HCT116 (cell line): ENCODE measurements at regions not wholly inside any gene's neighbourhood (a gene's known extent, or its start where the extent isn't known, plus 50 kb on each side); places are given as distances from the start of the nearest gene placed in this dataset.

Experiments
- ATAC-seq: fragments of 200-7000 bp; cut with Tn5 transposase; 2 replicates; pipeline ENCODE4 v1.9.1; 2020; ENCODE audit warnings: mild to moderate bottlenecking, moderate library complexity
- BruUV-seq: library from RNA; stranded (reverse); fragments of 400-500 nt; replicated peaks from 2 replicates; lab custom pipeline; 2021; lab: Mats Ljungman, UMichigan
- CTCF ChIA-PET: fragments of 300-600 bp; sonication (Branson Sonifier 250); formaldehyde crosslinking; loops from one replicate; lab custom pipeline; 2021; ENCODE audit warnings: antibody characterized with exemption; lab: Charles Lee
- POLR2A ChIA-PET: fragments of 300-600, 350-600 bp; sonication (Branson Sonifier 250); formaldehyde crosslinking; loops from one replicate; lab custom pipeline; 2021; ENCODE audit warnings: antibody characterized with exemption; lab: Charles Lee
- RAD21 ChIA-PET, 2 experiments: fragments of 300-600 bp; sonication (Branson Sonifier 250); formaldehyde crosslinking; loops; one replicate each; lab custom pipeline; 2023; ENCODE audit warnings: low total read pairs in 2 of 2; ENCODE audit not compliant: uncharacterized antibody in 2 of 2, unreplicated experiment in 2 of 2, low non-redundant PET in 1 of 2; lab: Charles Lee
- DNase-seq: peaks from one replicate; pipeline ENCODE4 v3.0.0-alpha.2; 2010; ENCODE audit warnings: low read depth, low spot score
- H2AFZ ChIP-seq: fragments of 200-600 bp; shearing (Covaris generic), sonication (generic); 2 replicates; pipeline ENCODE4 v1.6.1; 2017; ENCODE audit warnings: low read depth, mixed run types, mixed read lengths, antibody characterized with exemption, low read length; ENCODE audit not compliant: poor library complexity, severe bottlenecking
- H3K27ac ChIP-seq: 2 replicates; pipeline ENCODE4 v1.5.1; 2012; ENCODE audit warnings: low read depth, low read length
- H3K27me3 ChIP-seq: fragments of 200-600 bp; sonication (generic); 2 replicates; pipeline ENCODE4 v1.6.1; 2016; ENCODE audit warnings: mixed run types, low read length, mixed read lengths; ENCODE audit not compliant: insufficient read depth
- H3K36me3 ChIP-seq, 2 experiments: fragments of 200-500 bp in 1 of 2; fragments of 200-600 bp in 1 of 2; sonication (Bioruptor generic) in 1 of 2; sonication (generic) in 1 of 2; 2 replicates each; pipeline versions ENCODE4 v1.5.1 to v1.6.1; 2014 to 2016; ENCODE audit warnings: low read length in 2 of 2, inconsistent platforms in 1 of 2, mixed read lengths in 1 of 2, mixed run types in 1 of 2; ENCODE audit not compliant: insufficient read depth in 2 of 2, control insufficient read depth in 1 of 2
- H3K4me1 ChIP-seq, 2 experiments: fragments of 200-600 bp in 1 of 2; sonication (generic) in 1 of 2; 2 replicates each; pipeline versions ENCODE4 v1.5.1 to v1.6.1; 2012 to 2017; ENCODE audit warnings: low read length in 2 of 2, inconsistent platforms in 1 of 2, mild to moderate bottlenecking in 1 of 2, mixed read lengths in 1 of 2, mixed run types in 1 of 2, moderate library complexity in 1 of 2; ENCODE audit not compliant: insufficient read depth in 2 of 2, control insufficient read depth in 1 of 2
- H3K4me2 ChIP-seq: fragments of 200-600 bp; sonication (generic); 2 replicates; pipeline ENCODE4 v1.6.1; 2017; ENCODE audit warnings: mixed run types, low read length, mixed read lengths
- H3K4me3 ChIP-seq, 2 experiments: fragments of 200-600 bp in 1 of 2; sonication (generic) in 1 of 2; replicated peaks in 1 of 2; 2 replicates each; pipeline ENCODE4 v1.5.1; 2011 to 2016; ENCODE audit warnings: low read length in 2 of 2, control low read depth in 1 of 2, low read depth in 1 of 2, mild to moderate bottlenecking in 1 of 2, mixed read lengths in 1 of 2, mixed run types in 1 of 2
- H3K79me2 ChIP-seq: fragments of 200-600 bp; sonication (generic); 2 replicates; pipeline ENCODE4 v1.6.1; 2017; ENCODE audit warnings: mild to moderate bottlenecking, mixed run types, low read length, moderate library complexity, mixed read lengths; ENCODE audit not compliant: insufficient read depth
- H3K9ac ChIP-seq: fragments of 200-600 bp; sonication (generic); 2 replicates; pipeline ENCODE4 v1.6.1; 2016; ENCODE audit warnings: low read length, mixed read lengths
- H3K9me2 ChIP-seq: fragments of 200-600 bp; sonication (generic), shearing (Covaris generic); 2 replicates; pipeline ENCODE4 v1.6.1; 2017; ENCODE audit warnings: mixed run types, mild to moderate bottlenecking, moderate library complexity; ENCODE audit not compliant: insufficient read depth
- H3K9me3 ChIP-seq, 2 experiments: fragments of 200-500 bp in 1 of 2; fragments of 200-600 bp in 1 of 2; sonication (Bioruptor generic) in 1 of 2; sonication (generic) in 1 of 2; 2 replicates each; pipeline ENCODE4 v1.6.1; 2014 to 2017; ENCODE audit warnings: low read length in 2 of 2, mixed read lengths in 2 of 2, inconsistent platforms in 1 of 2, low read depth in 1 of 2, mild to moderate bottlenecking in 1 of 2, mixed run types in 1 of 2, moderate library complexity in 1 of 2; ENCODE audit not compliant: control insufficient read depth in 1 of 2, insufficient read depth in 1 of 2
- H4K20me1 ChIP-seq: fragments of 200-600 bp; sonication (generic), shearing (Covaris generic); 2 replicates; pipeline ENCODE4 v1.6.1; 2017; ENCODE audit warnings: mixed run types, mild to moderate bottlenecking, moderate library complexity; ENCODE audit not compliant: insufficient read depth
- CEBPB ChIP-seq: IDR thresholded peaks from 2 replicates; pipeline ENCODE4 v1.6.1; 2012; ENCODE audit warnings: low read depth
- EGR1 ChIP-seq: IDR thresholded peaks from 2 replicates; pipeline ENCODE4 v1.6.1; 2012; ENCODE audit warnings: low read depth
- ELF1 ChIP-seq: IDR thresholded peaks from 2 replicates; pipeline ENCODE4 v1.6.1; 2012; ENCODE audit warnings: low read depth, borderline replicate concordance
- FOSL1 ChIP-seq: IDR thresholded peaks from 2 replicates; pipeline ENCODE4 v1.6.1; 2012; ENCODE audit warnings: low read depth
- JUND ChIP-seq: IDR thresholded peaks from 2 replicates; pipeline ENCODE4 v1.6.1; 2012
- POLR2A ChIP-seq: IDR thresholded peaks from 2 replicates; pipeline ENCODE4 v1.7.0; 2011; ENCODE audit warnings: borderline replicate concordance; ENCODE audit not compliant: insufficient read depth, insufficient read length; ENCODE audit errors: extremely low read depth
- POLR2AphosphoS5 ChIP-seq: IDR thresholded peaks from 2 replicates; pipeline ENCODE4 v1.6.1; 2011; ENCODE audit warnings: mild to moderate bottlenecking, low read depth, low read length, moderate library complexity
- RAD21 ChIP-seq: IDR thresholded peaks from 2 replicates; pipeline ENCODE4 v1.6.1; 2012; ENCODE audit warnings: low read depth, mild to moderate bottlenecking
- SP1 ChIP-seq: IDR thresholded peaks from 2 replicates; pipeline ENCODE4 v1.6.1; 2012; ENCODE audit warnings: low read depth
- ZNF274 ChIP-seq: fragments of 200-500 bp; sonication (Bioruptor generic); IDR thresholded peaks from 2 replicates; pipeline ENCODE4 v1.6.1; 2014; ENCODE audit warnings: mild to moderate bottlenecking, low read depth, low read length, inconsistent platforms
- intact Hi-C: fragments of 100-400 bp; cut with micrococcal nuclease; formaldehyde crosslinking; loops from 2 replicates; pipeline ENCODE4 v1.10.0; 2022
- TF ChIP-seq, protein P1 (sequence below), 3 experiments: fragments of 200-600 bp in 1 of 3; sonication (generic) in 1 of 3; IDR thresholded peaks in 2 of 3; conservative IDR thresholded peaks in 1 of 3; 2 replicates each; pipeline ENCODE4 v1.5.1; 2012 to 2017; ENCODE audit warnings: low read depth in 2 of 3, low read length in 2 of 3, antibody characterized with exemption in 1 of 3, borderline replicate concordance in 1 of 3, control low read depth in 1 of 3, mild to moderate bottlenecking in 1 of 3, mixed read lengths in 1 of 3, mixed run types in 1 of 3, moderate library complexity in 1 of 3; ENCODE audit not compliant: insufficient read depth in 1 of 3
- TF ChIP-seq, protein P2 (sequence below): IDR thresholded peaks from 2 replicates; pipeline ENCODE4 v1.6.1; 2012
- TF ChIP-seq, protein P3 (sequence below): IDR thresholded peaks from 2 replicates; pipeline ENCODE4 v1.6.1; 2012; ENCODE audit warnings: low read depth

DNA sequence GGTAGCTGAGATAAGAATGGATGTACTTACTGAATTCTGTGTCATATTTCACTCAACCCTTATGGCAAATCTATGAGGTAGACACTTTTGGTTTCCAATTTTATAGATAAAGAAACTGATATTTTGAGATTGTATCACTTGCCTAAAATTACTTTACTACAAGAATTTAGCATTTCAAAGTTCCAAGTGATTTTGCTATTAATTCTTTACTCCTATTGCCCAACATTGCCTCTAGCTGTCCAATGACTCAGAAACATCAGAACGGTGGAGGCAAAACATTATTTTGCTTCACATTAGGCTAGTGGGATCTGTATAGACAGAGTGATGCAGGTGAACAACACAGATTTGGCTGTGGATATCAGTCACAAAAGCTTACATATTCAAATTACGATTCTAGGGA, 747.2 kb upstream of the NEGR1 start:
- Histone ChIP-seq H3K4me3 (no peak overlapping the region), H3K9me2 (no peaks in the 10 kb centered on the region), H3K9ac (no peak overlapping the region), H3K79me2 (no peaks in the 10 kb centered on the region), H4K20me1 (no peaks in the 10 kb centered on the region; the same call in 1 of the 2 replicates), H3K27me3 (no peaks in the 10 kb centered on the region), H3K4me1 (no peaks in the 10 kb centered on the region), H3K27ac (no peak overlapping the region), H3K9me3 (peaks cover 15 to 24% of the 10 kb centered on the region in 2 experiments; a peak in 2 of 4 replicates), H3K4me2 (no peak overlapping the region), H3K36me3 (no peaks in the 10 kb centered on the region), H2AFZ (no peak overlapping the region)
- TF ChIP-seq SP1 = no peak
- TF ChIP-seq CEBPB = no peak
- no peak for TF ChIP-seq POLR2AphosphoS5
- TF ChIP-seq EGR1 = no peak
- TF ChIP-seq ZNF274 = no peak
- TF ChIP-seq RAD21 = no peak
- TF ChIP-seq FOSL1 = no peak
- no peak for TF ChIP-seq JUND
- no peak for TF ChIP-seq ELF1
- TF ChIP-seq, protein P1, sequence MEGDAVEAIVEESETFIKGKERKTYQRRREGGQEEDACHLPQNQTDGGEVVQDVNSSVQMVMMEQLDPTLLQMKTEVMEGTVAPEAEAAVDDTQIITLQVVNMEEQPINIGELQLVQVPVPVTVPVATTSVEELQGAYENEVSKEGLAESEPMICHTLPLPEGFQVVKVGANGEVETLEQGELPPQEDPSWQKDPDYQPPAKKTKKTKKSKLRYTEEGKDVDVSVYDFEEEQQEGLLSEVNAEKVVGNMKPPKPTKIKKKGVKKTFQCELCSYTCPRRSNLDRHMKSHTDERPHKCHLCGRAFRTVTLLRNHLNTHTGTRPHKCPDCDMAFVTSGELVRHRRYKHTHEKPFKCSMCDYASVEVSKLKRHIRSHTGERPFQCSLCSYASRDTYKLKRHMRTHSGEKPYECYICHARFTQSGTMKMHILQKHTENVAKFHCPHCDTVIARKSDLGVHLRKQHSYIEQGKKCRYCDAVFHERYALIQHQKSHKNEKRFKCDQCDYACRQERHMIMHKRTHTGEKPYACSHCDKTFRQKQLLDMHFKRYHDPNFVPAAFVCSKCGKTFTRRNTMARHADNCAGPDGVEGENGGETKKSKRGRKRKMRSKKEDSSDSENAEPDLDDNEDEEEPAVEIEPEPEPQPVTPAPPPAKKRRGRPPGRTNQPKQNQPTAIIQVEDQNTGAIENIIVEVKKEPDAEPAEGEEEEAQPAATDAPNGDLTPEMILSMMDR (IDR thresholded peaks at IDR 0.05 in 2 of 3, conservative IDR thresholded peaks at IDR 0.05 in 1 of 3; ENCODE audit: borderline replicate concordance in 1 of 3, insufficient read depth in 1 of 3, low read depth in 2 of 3, low read length in 2 of 3) = no peak
- no peak for TF ChIP-seq POLR2A
- TF ChIP-seq, protein P2, sequence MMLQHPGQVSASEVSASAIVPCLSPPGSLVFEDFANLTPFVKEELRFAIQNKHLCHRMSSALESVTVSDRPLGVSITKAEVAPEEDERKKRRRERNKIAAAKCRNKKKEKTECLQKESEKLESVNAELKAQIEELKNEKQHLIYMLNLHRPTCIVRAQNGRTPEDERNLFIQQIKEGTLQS = no peak
- TF ChIP-seq, protein P3, sequence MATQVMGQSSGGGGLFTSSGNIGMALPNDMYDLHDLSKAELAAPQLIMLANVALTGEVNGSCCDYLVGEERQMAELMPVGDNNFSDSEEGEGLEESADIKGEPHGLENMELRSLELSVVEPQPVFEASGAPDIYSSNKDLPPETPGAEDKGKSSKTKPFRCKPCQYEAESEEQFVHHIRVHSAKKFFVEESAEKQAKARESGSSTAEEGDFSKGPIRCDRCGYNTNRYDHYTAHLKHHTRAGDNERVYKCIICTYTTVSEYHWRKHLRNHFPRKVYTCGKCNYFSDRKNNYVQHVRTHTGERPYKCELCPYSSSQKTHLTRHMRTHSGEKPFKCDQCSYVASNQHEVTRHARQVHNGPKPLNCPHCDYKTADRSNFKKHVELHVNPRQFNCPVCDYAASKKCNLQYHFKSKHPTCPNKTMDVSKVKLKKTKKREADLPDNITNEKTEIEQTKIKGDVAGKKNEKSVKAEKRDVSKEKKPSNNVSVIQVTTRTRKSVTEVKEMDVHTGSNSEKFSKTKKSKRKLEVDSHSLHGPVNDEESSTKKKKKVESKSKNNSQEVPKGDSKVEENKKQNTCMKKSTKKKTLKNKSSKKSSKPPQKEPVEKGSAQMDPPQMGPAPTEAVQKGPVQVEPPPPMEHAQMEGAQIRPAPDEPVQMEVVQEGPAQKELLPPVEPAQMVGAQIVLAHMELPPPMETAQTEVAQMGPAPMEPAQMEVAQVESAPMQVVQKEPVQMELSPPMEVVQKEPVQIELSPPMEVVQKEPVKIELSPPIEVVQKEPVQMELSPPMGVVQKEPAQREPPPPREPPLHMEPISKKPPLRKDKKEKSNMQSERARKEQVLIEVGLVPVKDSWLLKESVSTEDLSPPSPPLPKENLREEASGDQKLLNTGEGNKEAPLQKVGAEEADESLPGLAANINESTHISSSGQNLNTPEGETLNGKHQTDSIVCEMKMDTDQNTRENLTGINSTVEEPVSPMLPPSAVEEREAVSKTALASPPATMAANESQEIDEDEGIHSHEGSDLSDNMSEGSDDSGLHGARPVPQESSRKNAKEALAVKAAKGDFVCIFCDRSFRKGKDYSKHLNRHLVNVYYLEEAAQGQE = no peak
- POLR2A ChIA-PET = no interaction called here
- intact Hi-C loops = no loop called here
- RAD21 ChIA-PET = no interaction called here
- no TSS peak for BruUV-seq
- ATAC-seq = no peak
- CTCF ChIA-PET = no interaction called here
- DNase-seq = no peak
